Lung (tissue), 11 donors: ENCODE measurements at regions not wholly inside any gene's neighbourhood (a gene's known extent, or its start where the extent isn't known, plus 50 kb on each side); places are given as distances from the start of the nearest gene placed in this dataset.
"Not testable (repeated sequence)": the region's sequence is repeated elsewhere in the genome, so short reads cannot be mapped to it uniquely, and the experiment has no call there.

Source experiments
- ATAC-seq: fragments of 200-7000 bp; cut with Tn5 transposase; one replicate; pipeline ENCODE4 v1.9.1; 2020; ENCODE audit warnings: moderate number of reproducible peaks; ENCODE audit not compliant: insufficient read depth, low FRiP score
- DNase-seq, 3 donors: peaks; one replicate each; pipeline ENCODE4 v3.0.0-alpha.2; 2013 to 2017
- H3K27ac ChIP-seq, 2 donors: one replicate each; pipeline ENCODE4 v1.5.1; 2013; ENCODE audit warnings: mild to moderate bottlenecking in 2 of 2, moderate library complexity in 2 of 2, control low read depth in 1 of 2, inconsistent platforms in 1 of 2, low read depth in 1 of 2, low read length in 1 of 2
- H3K27me3 ChIP-seq, 3 donors: one replicate each; pipeline ENCODE4 v1.5.1; 2013; ENCODE audit warnings: low read length in 2 of 3; ENCODE audit not compliant: control insufficient read depth in 3 of 3, insufficient read depth in 3 of 3
- H3K36me3 ChIP-seq, 4 donors: one replicate each; pipeline ENCODE4 v1.5.1; 2013; ENCODE audit warnings: low read length in 4 of 4, mild to moderate bottlenecking in 1 of 4, moderate library complexity in 1 of 4; ENCODE audit not compliant: control insufficient read depth in 4 of 4, insufficient read depth in 4 of 4
- H3K4me1 ChIP-seq, 5 donors: one replicate each; pipeline ENCODE4 v1.5.1; 2013; ENCODE audit warnings: low read length in 5 of 5, mild to moderate bottlenecking in 2 of 5, moderate library complexity in 1 of 5; ENCODE audit not compliant: control insufficient read depth in 5 of 5, insufficient read depth in 5 of 5
- H3K4me3 ChIP-seq: one replicate; pipeline ENCODE4 v1.5.1; 2013; ENCODE audit warnings: mild to moderate bottlenecking, control low read depth, moderate library complexity
- H3K9ac ChIP-seq, 2 donors: one replicate each; pipeline ENCODE4 v1.5.1; 2013; ENCODE audit warnings: low read length in 2 of 2, control low read depth in 1 of 2; ENCODE audit not compliant: insufficient read depth in 1 of 2
- H3K9me3 ChIP-seq, 4 donors: one replicate each; pipeline ENCODE4 v1.5.1; 2013; ENCODE audit warnings: low read length in 3 of 4, mild to moderate bottlenecking in 1 of 4, moderate library complexity in 1 of 4; ENCODE audit not compliant: control insufficient read depth in 4 of 4, insufficient read depth in 3 of 4
- WGBS, 2 donors: extraction: QIAGEN DNeasy Blood & Tissue Kit; methylation state at CpG; one replicate each; pipeline ENCODE4 v1.1.7; 2013; 5-methylcytosine and 5-hydroxymethylcytosine counted together
- TF ChIP-seq, protein P1 (sequence below): IDR thresholded peaks from 2 replicates; pipeline ENCODE4 v1.5.1; 2012; ENCODE audit warnings: mild to moderate bottlenecking; ENCODE audit errors: control extremely low read depth, extremely low read depth
- donor health status: control.
- donor health status: control.
- donor health status: Bipolar disorder and iron deficiency.
- donor health status: healthy.
- donor health status: DM: yes; HTN: yes; CAD: no.

DNA sequence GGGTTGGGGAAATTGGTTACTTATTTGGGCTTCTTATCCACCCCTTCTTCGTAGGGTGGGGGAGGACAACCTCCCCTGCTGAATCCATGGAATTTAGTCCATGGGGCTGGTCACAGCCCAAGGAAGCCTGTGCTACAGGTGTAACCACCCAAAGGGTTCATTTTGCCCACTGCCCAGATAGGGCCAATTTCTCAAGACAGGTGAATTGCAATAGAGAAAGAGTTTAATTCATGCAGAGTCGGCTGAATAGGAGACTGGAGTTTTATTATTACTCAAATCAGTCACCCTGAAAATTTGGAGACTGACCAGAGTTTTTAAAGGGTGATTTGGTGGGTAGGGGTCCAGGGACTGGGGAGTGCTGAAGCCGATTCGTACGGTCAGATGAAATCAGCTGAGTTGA, 101.5 kb upstream of the HS3ST2 start:
- H3K9ac ChIP-seq, result no peak overlapping the region
- H3K36me3 ChIP-seq, result no peaks in the 10 kb centered on the region
- WGBS, 2 donors, result 90 to 93% methylated on average over 5 of the region's 5 CpGs
- no peak overlapping the region for H3K4me3 ChIP-seq
- H3K27ac ChIP-seq, result no peak overlapping the region
- DNase-seq (no peak), ATAC-seq (no peak)
- TF ChIP-seq, protein P1, sequence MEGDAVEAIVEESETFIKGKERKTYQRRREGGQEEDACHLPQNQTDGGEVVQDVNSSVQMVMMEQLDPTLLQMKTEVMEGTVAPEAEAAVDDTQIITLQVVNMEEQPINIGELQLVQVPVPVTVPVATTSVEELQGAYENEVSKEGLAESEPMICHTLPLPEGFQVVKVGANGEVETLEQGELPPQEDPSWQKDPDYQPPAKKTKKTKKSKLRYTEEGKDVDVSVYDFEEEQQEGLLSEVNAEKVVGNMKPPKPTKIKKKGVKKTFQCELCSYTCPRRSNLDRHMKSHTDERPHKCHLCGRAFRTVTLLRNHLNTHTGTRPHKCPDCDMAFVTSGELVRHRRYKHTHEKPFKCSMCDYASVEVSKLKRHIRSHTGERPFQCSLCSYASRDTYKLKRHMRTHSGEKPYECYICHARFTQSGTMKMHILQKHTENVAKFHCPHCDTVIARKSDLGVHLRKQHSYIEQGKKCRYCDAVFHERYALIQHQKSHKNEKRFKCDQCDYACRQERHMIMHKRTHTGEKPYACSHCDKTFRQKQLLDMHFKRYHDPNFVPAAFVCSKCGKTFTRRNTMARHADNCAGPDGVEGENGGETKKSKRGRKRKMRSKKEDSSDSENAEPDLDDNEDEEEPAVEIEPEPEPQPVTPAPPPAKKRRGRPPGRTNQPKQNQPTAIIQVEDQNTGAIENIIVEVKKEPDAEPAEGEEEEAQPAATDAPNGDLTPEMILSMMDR, result no peak
- H3K4me1 ChIP-seq, result no peaks in the 10 kb centered on the region
- H3K9me3 ChIP-seq, result peaks cover 0 to 15% (median 13%) of the 10 kb centered on the region in 4 donors
- no peaks in the 10 kb centered on the region for H3K27me3 ChIP-seq

DNA sequence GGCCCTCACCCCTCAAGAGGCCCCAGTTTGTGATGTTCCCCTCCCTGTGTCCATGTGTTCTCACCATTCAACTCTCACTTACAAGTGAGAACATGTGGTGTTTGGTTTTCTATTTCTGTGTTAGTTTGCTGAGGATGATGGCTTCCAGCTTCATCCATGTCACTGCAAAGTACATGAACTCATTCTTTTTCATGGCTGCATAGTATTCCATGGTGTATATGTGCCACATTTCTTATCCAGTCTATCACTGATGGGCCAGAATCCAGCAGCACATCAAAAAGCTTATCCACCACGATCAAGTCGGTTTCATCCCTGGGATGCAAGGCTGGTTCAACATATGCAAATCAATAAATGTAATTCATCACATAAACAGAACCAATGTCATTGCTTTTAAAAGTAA, 95.4 kb upstream of the HS3ST2 start:
- not testable (repeated sequence) for DNase-seq, H3K27me3 ChIP-seq, H3K4me3 ChIP-seq, ATAC-seq, H3K27ac ChIP-seq, H3K9ac ChIP-seq, H3K36me3 ChIP-seq, H3K9me3 ChIP-seq, H3K4me1 ChIP-seq
- WGBS, 2 donors, result 90% methylated on average over 2 of the region's 2 CpGs

DNA sequence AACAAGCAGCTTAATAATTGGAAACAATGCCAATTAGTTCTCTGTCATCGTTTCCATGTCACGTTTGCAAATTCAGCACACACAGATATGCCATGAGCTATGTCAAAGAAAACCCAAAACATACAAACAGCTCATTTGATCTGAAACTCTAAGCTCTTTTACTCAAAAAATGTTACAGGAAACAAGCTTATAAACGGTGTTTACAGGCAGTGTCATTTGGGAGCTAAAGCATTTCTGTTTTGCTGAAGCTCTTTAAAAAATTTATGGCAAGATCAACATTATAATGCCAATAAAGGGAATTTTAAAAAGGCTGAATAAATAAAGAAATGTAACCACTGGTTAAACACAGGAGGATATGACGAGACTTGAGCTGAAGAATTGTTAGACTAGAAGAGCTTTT, 94.0 kb upstream of the HS3ST2 start:
- no peak overlapping the region for H3K9ac ChIP-seq
- 50 to 72% methylated on average over 4 of the region's 4 CpGs for WGBS, 2 donors
- no peak for DNase-seq

DNA sequence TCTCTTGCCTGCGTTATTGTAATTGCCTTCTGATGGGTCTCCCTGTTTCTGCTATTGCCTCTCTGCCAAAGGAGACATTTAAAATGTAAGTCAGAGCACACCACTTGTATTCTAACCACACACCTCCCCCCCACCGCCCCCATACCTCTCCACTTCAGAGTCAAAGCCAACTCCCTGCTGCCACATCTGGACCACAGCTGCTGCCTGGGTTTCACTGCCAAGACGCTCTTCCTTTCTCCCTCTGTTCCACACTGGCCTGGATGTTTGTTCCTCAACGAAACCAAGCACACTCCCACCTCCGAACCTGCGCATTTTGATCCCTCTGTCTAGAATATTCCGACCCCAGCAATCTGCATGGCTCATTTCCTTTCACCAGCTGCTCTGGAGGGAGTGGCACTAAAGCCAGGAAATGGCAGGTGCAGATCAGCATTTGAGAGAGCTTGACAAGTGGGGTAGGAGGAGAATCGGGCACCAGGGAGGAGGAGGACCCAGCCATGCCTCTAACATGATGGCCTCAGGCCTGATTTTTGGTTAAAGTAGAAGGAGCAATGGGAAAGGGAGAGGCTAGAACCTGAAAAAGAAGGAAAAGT, 92.4 kb upstream of the HS3ST2 start:
- H3K4me3 ChIP-seq, result no peak overlapping the region
- H3K36me3 ChIP-seq, result no peaks in the 10 kb centered on the region
- ATAC-seq (no peak), DNase-seq (no peak)
- no peaks in the 10 kb centered on the region for H3K4me1 ChIP-seq
- H3K9me3 ChIP-seq, result no peaks in the 10 kb centered on the region
- 71 to 83% methylated on average over 8 of the region's 8 CpGs for WGBS, 2 donors
- H3K9ac ChIP-seq, result no peak overlapping the region
- no peak overlapping the region for H3K27ac ChIP-seq
- no peaks in the 10 kb centered on the region for H3K27me3 ChIP-seq
- TF ChIP-seq, protein P1, result no peak

More for the DNA sequence above, 94.0 kb upstream of the HS3ST2 start:
- ATAC-seq, result no peak
- no peaks in the 10 kb centered on the region for H3K4me1 ChIP-seq
- no peak overlapping the region for H3K27ac ChIP-seq
- no peaks in the 10 kb centered on the region for H3K9me3 ChIP-seq
- TF ChIP-seq, protein P1, result no peak
- H3K27me3 ChIP-seq, result no peaks in the 10 kb centered on the region
- H3K36me3 ChIP-seq, result no peaks in the 10 kb centered on the region
- no peak overlapping the region for H3K4me3 ChIP-seq

DNA sequence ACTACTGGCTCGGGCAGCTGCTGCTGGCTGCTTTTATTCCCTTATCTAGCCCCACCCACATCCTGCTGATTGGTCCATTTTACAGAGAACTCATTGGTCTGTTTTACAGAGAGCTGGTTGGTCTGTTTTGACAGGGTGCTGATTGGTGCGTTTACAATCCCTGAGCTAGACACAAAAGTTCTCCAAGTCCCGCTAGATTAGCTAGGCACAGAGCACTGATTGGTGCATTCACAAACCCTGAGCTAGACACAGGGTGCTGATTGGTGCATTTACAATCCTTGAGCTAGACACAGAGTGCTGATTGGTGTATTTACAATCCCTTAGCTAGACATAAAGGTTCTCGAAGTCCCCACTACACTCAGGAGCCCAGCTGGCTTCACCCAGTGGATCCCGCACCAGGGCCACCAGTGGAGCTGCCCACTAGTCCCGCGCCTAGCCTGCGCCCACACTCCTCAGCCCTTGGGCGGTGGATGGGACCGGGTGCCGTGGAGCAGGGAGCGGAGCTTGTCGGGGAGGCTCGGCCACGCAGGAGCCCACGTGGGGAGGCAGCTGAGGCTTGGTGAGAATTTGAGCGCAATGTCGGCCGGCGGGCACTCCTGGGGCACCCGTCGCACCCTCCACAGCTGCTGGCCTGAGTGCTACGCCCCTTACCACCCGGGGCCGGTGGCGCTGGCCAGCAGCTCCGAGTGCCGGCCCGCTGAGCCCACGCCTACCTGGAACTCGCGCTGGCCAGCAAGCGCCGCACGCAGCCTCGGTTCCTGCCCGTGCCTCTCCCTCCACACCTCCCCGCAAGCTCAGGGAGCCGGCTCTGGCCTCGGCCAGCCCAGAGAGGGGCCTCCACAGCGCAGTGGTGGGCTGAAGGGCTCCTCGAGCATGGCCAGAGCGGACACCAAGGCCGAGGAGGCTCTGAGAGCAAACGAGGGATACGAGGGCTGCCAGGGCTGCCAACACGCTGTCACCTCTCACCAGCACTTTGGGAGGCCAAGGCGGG, 91.1 kb upstream of the HS3ST2 start:
- not testable (repeated sequence) for H3K9ac ChIP-seq, H3K27ac ChIP-seq, ATAC-seq, H3K4me3 ChIP-seq, H3K4me1 ChIP-seq, H3K36me3 ChIP-seq, H3K27me3 ChIP-seq, DNase-seq, H3K9me3 ChIP-seq
- WGBS, 2 donors, result 93 to 94% methylated on average over 44 to 48 of the region's 48 CpGs
